Kidney (tissue), 13 donors: ENCODE measurements at regions not wholly inside any gene's neighbourhood (a gene's known extent, or its start where the extent isn't known, plus 50 kb on each side); places are given as distances from the start of the nearest gene placed in this dataset.
A peak's percentile ranks its signal among the peaks of the same experiment; 100 is the strongest.

ENCODE experiments used
- DNase-seq, 5 donors: peaks; one replicate each; pipeline ENCODE4 v3.0.0-alpha.2; 2013 to 2020
- FAIRE-seq: peaks from 2 replicates; lab custom pipeline; 2012; peaks lifted over from hg19 to GRCh38; lab: Jason Lieb, UNC
- H3K27ac ChIP-seq, 2 donors: one replicate each; pipeline ENCODE4 v1.7.0; 2013; ENCODE audit warnings: low read depth in 2 of 2, low read length in 2 of 2, inconsistent platforms in 1 of 2
- H3K27me3 ChIP-seq: one replicate; pipeline ENCODE4 v1.7.1; 2013; ENCODE audit warnings: low read length, inconsistent platforms; ENCODE audit not compliant: control insufficient read depth, insufficient read depth
- H3K36me3 ChIP-seq, 3 donors: one replicate each; pipeline versions ENCODE4 v1.7.0 to v1.7.1; 2013; ENCODE audit warnings: low read length in 3 of 3, control low read depth in 1 of 3, inconsistent platforms in 1 of 3; ENCODE audit not compliant: insufficient read depth in 3 of 3, control insufficient read depth in 2 of 3
- H3K4me1 ChIP-seq, 3 donors: one replicate each; pipeline versions ENCODE4 v1.7.0 to v1.7.1; 2013; ENCODE audit warnings: low read length in 3 of 3, inconsistent platforms in 1 of 3, low read depth in 1 of 3; ENCODE audit not compliant: control insufficient read depth in 2 of 3, insufficient read depth in 2 of 3
- H3K4me3 ChIP-seq, 3 donors: one replicate each; pipeline versions ENCODE4 v1.7.0 to v1.8.1; 2013; ENCODE audit warnings: low read length in 3 of 3, control low read depth in 1 of 3, inconsistent platforms in 1 of 3
- H3K9ac ChIP-seq, 3 donors: one replicate each; pipeline versions ENCODE4 v1.7.0 to v1.7.1; 2013; ENCODE audit warnings: low read length in 3 of 3, control low read depth in 1 of 3, inconsistent platforms in 1 of 3
- H3K9me3 ChIP-seq, 3 donors: one replicate each; pipeline versions ENCODE4 v1.7.0 to v1.7.1; 2013; ENCODE audit warnings: low read length in 3 of 3, control low read depth in 1 of 3, inconsistent platforms in 1 of 3; ENCODE audit not compliant: control insufficient read depth in 2 of 3, insufficient read depth in 1 of 3
- intact Hi-C: fragments of 100-400 bp; cut with DNase I; formaldehyde crosslinking; loops from one replicate; pipeline ENCODE4 v1.11.1; 2022
- TF ChIP-seq, protein P1 (sequence below): IDR thresholded peaks from 3 replicates; pipeline ENCODE4 v1.5.1; 2012; ENCODE audit warnings: mild to moderate bottlenecking, moderate library complexity, borderline replicate concordance; ENCODE audit not compliant: insufficient read depth; ENCODE audit errors: extremely low read depth
- donor health status: control.
- donor health status: control.
- donor health status: control.
- donor health status: control.
- donor health status: control.
- donor health status: DM: yes; HTN: yes; CAD: no.
- donor health status: Normal renal cell carcinoma (clear cell type).

DNA sequence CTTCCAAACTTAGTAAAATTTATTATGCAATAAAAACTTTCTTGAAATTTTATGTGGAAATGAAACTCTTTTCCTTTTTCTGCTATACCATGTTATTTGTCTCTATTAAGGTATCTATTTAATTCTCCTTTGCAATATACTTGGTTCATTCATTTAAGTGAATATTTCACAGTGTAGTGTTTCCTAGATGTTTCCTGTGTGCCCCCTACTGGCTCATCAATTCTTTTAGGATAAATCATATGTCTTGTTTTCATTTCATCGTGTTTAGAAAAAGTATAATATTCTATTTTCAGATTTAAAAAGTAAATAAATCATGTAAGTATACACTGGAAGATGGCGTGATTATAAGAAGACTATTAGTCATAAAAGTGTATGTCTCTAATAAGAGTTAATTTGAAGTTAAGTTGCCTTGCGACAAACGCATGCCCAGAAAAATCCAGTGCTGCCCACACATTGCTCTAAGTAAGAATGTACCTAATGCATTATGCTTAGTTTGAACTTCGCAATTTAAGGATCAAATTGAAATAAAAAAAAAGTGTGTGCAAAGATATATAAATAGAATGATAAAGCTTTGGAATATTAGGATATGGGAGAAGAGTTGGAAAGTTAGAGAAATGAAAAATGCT, 525.4 kb downstream of the KCNJ3 start:
- DNase-seq, result peak in 2 of 5 donors; percentile 49 to 53

DNA sequence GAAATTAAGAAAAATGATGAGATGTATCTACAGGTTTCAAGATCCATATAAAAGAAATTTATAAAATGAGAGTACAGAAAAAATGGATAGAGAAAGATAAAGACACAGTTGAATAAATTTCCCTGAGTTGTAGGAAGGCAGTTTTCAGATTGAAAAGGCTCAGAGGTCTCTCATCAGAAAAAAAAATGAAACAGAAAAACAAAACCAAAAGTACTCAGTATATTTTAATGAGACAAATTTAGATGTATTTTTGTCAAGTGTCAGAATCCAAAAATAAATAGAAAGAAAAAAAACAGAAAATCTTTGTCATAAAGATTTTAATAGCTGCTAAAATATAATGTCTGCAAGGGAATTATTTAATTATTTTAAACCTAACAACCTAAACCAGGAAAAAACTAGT, 520.5 kb downstream of the KCNJ3 start:
- H3K4me1 ChIP-seq, result no peaks in the 10 kb centered on the region
- no peaks in the 10 kb centered on the region for H3K36me3 ChIP-seq
- H3K4me3 ChIP-seq, result no peak overlapping the region
- H3K27me3 ChIP-seq, result no peaks in the 10 kb centered on the region
- DNase-seq (no peak), FAIRE-seq (no peak)
- intact Hi-C loops, result no loop called here
- H3K9ac ChIP-seq, result no peak overlapping the region
- TF ChIP-seq, protein P1, sequence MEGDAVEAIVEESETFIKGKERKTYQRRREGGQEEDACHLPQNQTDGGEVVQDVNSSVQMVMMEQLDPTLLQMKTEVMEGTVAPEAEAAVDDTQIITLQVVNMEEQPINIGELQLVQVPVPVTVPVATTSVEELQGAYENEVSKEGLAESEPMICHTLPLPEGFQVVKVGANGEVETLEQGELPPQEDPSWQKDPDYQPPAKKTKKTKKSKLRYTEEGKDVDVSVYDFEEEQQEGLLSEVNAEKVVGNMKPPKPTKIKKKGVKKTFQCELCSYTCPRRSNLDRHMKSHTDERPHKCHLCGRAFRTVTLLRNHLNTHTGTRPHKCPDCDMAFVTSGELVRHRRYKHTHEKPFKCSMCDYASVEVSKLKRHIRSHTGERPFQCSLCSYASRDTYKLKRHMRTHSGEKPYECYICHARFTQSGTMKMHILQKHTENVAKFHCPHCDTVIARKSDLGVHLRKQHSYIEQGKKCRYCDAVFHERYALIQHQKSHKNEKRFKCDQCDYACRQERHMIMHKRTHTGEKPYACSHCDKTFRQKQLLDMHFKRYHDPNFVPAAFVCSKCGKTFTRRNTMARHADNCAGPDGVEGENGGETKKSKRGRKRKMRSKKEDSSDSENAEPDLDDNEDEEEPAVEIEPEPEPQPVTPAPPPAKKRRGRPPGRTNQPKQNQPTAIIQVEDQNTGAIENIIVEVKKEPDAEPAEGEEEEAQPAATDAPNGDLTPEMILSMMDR, result no peak
- no peak overlapping the region for H3K27ac ChIP-seq
- H3K9me3 ChIP-seq, result no peaks in the 10 kb centered on the region

More for the DNA sequence above, 525.4 kb downstream of the KCNJ3 start:
- TF ChIP-seq, protein P1, result peak; percentile 46
- intact Hi-C loops, result no loop called here
- H3K4me1 ChIP-seq, result no peaks in the 10 kb centered on the region
- H3K27ac ChIP-seq, result no peak overlapping the region
- peak; percentile 63 for FAIRE-seq
- H3K36me3 ChIP-seq, result no peaks in the 10 kb centered on the region
- H3K4me3 ChIP-seq, result no peak overlapping the region
- H3K9me3 ChIP-seq, result no peaks in the 10 kb centered on the region
- no peak overlapping the region for H3K9ac ChIP-seq
- no peaks in the 10 kb centered on the region for H3K27me3 ChIP-seq

DNA sequence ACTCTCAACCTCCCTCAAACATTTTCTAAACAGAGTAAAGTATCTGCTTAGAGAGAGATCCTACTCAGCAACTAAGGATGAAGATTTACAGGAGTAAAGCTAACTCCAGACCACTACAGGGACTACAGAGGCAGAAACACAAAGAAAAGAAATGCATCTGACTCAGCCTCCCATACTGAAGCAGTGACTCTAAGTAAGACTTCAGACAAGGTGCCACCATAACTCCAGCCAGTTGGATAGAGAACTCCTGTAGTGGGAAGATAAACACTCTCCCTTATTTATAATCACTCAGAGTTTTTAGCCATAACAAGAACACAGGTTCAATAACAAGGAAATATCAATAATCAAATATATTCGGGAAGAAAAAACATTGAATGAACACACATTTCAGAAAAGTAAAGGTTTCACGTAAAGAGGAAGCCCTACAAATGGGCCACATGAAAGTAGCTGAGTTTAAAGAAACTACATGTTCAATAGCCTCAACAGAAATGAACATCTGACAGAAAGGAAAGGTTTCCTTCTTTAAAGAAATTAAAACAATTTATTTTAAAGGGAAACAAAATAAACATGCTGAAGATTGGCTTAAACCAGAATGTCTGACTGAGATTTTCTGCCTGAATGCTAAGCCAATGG, 519.9 kb downstream of the KCNJ3 start:
- FAIRE-seq (no peak), DNase-seq (no peak)
- TF ChIP-seq, protein P1, result no peak
- no peak overlapping the region for H3K4me3 ChIP-seq
- H3K4me1 ChIP-seq, result no peaks in the 10 kb centered on the region
- intact Hi-C loops, result no loop called here
- no peaks in the 10 kb centered on the region for H3K36me3 ChIP-seq
- no peaks in the 10 kb centered on the region for H3K27me3 ChIP-seq
- no peaks in the 10 kb centered on the region for H3K9me3 ChIP-seq
- no peak overlapping the region for H3K27ac ChIP-seq
- H3K9ac ChIP-seq, result no peak overlapping the region
